ENCODE measurements at regions not wholly inside any gene's neighbourhood (a gene's known extent, or its start where the extent isn't known, plus 50 kb on each side); places are given as distances from the start of the nearest gene placed in this dataset.

DNA sequence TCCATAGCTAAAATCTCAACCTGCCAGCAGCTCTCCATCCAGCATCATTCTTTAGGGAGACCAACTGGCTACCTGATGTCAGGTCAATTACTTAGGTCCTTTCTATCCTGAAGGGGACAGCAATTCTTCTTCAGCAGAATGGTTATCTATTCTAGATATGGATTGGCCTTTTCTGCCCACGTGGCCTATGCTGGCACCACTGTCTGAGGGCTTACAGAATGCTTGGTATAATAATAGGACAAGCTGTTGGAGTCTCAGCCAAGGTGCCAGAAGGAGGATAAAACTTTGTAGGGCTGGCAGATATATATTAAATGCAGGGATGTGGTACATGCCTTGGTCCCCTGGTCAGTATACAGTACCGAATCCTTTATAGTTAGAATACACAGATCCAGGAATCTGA is 89.8 kb upstream of the C1GALT1C1 start:
- TF ChIP-seq, protein P1, sequence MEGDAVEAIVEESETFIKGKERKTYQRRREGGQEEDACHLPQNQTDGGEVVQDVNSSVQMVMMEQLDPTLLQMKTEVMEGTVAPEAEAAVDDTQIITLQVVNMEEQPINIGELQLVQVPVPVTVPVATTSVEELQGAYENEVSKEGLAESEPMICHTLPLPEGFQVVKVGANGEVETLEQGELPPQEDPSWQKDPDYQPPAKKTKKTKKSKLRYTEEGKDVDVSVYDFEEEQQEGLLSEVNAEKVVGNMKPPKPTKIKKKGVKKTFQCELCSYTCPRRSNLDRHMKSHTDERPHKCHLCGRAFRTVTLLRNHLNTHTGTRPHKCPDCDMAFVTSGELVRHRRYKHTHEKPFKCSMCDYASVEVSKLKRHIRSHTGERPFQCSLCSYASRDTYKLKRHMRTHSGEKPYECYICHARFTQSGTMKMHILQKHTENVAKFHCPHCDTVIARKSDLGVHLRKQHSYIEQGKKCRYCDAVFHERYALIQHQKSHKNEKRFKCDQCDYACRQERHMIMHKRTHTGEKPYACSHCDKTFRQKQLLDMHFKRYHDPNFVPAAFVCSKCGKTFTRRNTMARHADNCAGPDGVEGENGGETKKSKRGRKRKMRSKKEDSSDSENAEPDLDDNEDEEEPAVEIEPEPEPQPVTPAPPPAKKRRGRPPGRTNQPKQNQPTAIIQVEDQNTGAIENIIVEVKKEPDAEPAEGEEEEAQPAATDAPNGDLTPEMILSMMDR (IDR thresholded peaks at IDR 0.05; ENCODE audit: low read depth, low read length, missing input control), result no peak
- TF ChIP-seq SP1 (IDR thresholded peaks at IDR 0.05), result no peak
- TF ChIP-seq MAX (IDR thresholded peaks at IDR 0.05), result no peak

All from liver (tissue), 3 donors.